ENCODE measurements at regions not wholly inside any gene's neighbourhood (a gene's known extent, or its start where the extent isn't known, plus 50 kb on each side); places are given as distances from the start of the nearest gene placed in this dataset.
"Not testable (repeated sequence)": the region's sequence is repeated elsewhere in the genome, so short reads cannot be mapped to it uniquely, and the experiment has no call there.

- no peak for ATAC-seq
- Histone ChIP-seq H3K27ac (no peak overlapping the region), H3K4me1 (no peaks in the 10 kb centered on the region), H3K4me3 (no peak overlapping the region), H3K36me3 (ENCODE audit: insufficient read depth in 1 of 2, low read depth in 1 of 2) (no peaks in the 10 kb centered on the region), H3K27me3 (ENCODE audit: insufficient read depth in 3 of 3, low read length in 2 of 3) (no peaks in the 10 kb centered on the region), H3K9me3 (no peaks in the 10 kb centered on the region)
- intact Hi-C loops (cut with DNase I), result no loop called here
- 38 to 64% (median 51%) methylated on average over 3 of the region's 3 CpGs for WGBS, 3 donors
- no peak for DNase-seq
- no peak for TF ChIP-seq CTCF (IDR thresholded peaks at IDR 0.05)
Measured at GRCh38 chr3:191919491-191920026, 458.6 kb downstream of the PYDC2 start.

GRCh38 chr3:191922570-191922969, 461.6 kb downstream of the PYDC2 start:
- DNase-seq (no peak), ATAC-seq (no peak)
- no peak for TF ChIP-seq CTCF (IDR thresholded peaks at IDR 0.05)
- no peaks in the 10 kb centered on the region for H3K9me3 ChIP-seq
- no peaks in the 10 kb centered on the region for H3K36me3 ChIP-seq (ENCODE audit: insufficient read depth in 1 of 2, low read depth in 1 of 2)
- H3K27me3 ChIP-seq (ENCODE audit: insufficient read depth in 3 of 3, low read length in 2 of 3), result no peaks in the 10 kb centered on the region
- WGBS, 3 donors, result 81 to 90% (median 85%) methylated on average over 5 of the region's 5 CpGs
- no peak overlapping the region for H3K27ac ChIP-seq
- no peak overlapping the region for H3K4me3 ChIP-seq
- no peaks in the 10 kb centered on the region for H3K4me1 ChIP-seq
- intact Hi-C loops (cut with DNase I), result no loop called here

- WGBS, 3 donors, result 81 to 84% (median 83%) methylated on average over 8 of the region's 8 CpGs
- DNase-seq; H3K27me3 ChIP-seq (ENCODE audit: insufficient read depth in 3 of 3, low read length in 2 of 3); H3K27ac ChIP-seq; intact Hi-C loops (cut with DNase I); ATAC-seq; H3K4me3 ChIP-seq; H3K9me3 ChIP-seq; H3K36me3 ChIP-seq (ENCODE audit: insufficient read depth in 1 of 2, low read depth in 1 of 2); H3K4me1 ChIP-seq: not testable (repeated sequence)
Measured at GRCh38 chr3:191927183-191927817, 466.3 kb downstream of the PYDC2 start.

- H3K27ac ChIP-seq; H3K4me1 ChIP-seq; H3K36me3 ChIP-seq (ENCODE audit: insufficient read depth in 1 of 2, low read depth in 1 of 2); intact Hi-C loops (cut with DNase I); H3K4me3 ChIP-seq; H3K9me3 ChIP-seq; ATAC-seq; H3K27me3 ChIP-seq (ENCODE audit: insufficient read depth in 3 of 3, low read length in 2 of 3); DNase-seq: not testable (repeated sequence)
- WGBS, 3 donors, result 73 to 91% (median 84%) methylated on average over 6 of the region's 6 CpGs
Measured at GRCh38 chr3:191927998-191928397, 467.0 kb downstream of the PYDC2 start.

GRCh38 chr3:191944835-191945234, 483.9 kb downstream of the PYDC2 start:
- Histone ChIP-seq H3K4me1 (no peaks in the 10 kb centered on the region), H3K27me3 (ENCODE audit: insufficient read depth in 3 of 3, low read length in 2 of 3) (no peaks in the 10 kb centered on the region), H3K4me3 (no peak overlapping the region), H3K36me3 (ENCODE audit: insufficient read depth in 1 of 2, low read depth in 1 of 2) (no peaks in the 10 kb centered on the region), H3K9me3 (no peaks in the 10 kb centered on the region), H3K27ac (no peak overlapping the region)
- WGBS, 3 donors, result 81 to 86% (median 83%) methylated on average over 3 of the region's 3 CpGs
- TF ChIP-seq CTCF (IDR thresholded peaks at IDR 0.05), result no peak
- DNase-seq, result no peak
- ATAC-seq, result no peak
- intact Hi-C loops (cut with DNase I), result no loop called here

- intact Hi-C loops (cut with DNase I), result no loop called here
- no peak overlapping the region for H3K4me3 ChIP-seq
- H3K36me3 ChIP-seq (ENCODE audit: insufficient read depth in 1 of 2, low read depth in 1 of 2), result no peaks in the 10 kb centered on the region
- no peak for DNase-seq
- no peak for TF ChIP-seq CTCF (IDR thresholded peaks at IDR 0.05)
- H3K9me3 ChIP-seq, result no peaks in the 10 kb centered on the region
- no peak overlapping the region for H3K27ac ChIP-seq
- no peaks in the 10 kb centered on the region for H3K4me1 ChIP-seq
- 92 to 93% (median 93%) methylated on average over 14 of the region's 14 CpGs for WGBS, 3 donors
- no peaks in the 10 kb centered on the region for H3K27me3 ChIP-seq (ENCODE audit: insufficient read depth in 3 of 3, low read length in 2 of 3)
- ATAC-seq, result no peak
Measured at GRCh38 chr3:191952186-191952585, 491.2 kb downstream of the PYDC2 start.
